ENCODE measurements at regions not wholly inside any gene's neighbourhood (a gene's known extent, or its start where the extent isn't known, plus 50 kb on each side); places are given as distances from the start of the nearest gene placed in this dataset.

DNA sequence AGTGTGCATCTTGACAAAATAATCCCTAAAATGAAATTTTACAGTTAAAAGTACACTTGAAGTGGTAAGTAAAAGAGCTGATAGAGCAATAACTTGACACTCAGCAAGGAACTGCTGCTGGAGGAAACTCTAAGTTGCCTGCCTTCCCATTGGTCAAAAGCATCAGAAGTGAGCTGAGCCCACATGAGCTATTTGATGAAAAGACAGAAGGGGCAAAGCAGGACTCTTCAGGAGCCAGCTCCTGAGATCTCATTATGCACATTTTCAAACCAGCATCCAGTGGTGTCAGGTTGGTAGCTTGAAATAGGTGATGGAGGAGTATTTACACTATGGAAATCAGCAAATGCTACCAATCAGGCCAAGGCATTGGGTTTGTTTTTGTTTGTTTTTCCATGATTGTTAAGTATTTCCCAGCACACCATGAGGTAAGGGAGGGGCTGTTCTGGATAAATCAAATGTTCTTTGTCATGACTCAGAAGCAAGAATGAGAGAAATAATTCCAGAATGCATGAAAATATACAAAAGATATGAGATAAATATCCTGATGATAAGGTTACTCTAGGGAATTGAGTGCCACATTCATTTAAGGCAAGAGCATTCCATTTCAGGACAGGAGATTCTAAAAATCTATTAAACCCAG is 316.6 kb downstream of the SNX13 start:
- TF ChIP-seq CTCF (IDR thresholded peaks at IDR 0.05) (no peak), POLR2A (IDR thresholded peaks at IDR 0.05) (no peak)
- Histone ChIP-seq H3K27me3 (no peaks in the 10 kb centered on the region), H3K27ac (no peak overlapping the region), H3K36me3 (replicated peaks in 1 of 2; ENCODE audit: insufficient read depth in 1 of 2, low read depth in 2 of 2) (no peaks in the 10 kb centered on the region), H3K4me1 (peaks cover 10% of the 10 kb centered on the region), H3K4me3 (no peak overlapping the region), H3K9me3 (no peaks in the 10 kb centered on the region)
- DNase-seq (no peak), ATAC-seq (no peak)
- intact Hi-C loops (cut with DNase I), result no loop called here

- Histone ChIP-seq H3K36me3 (replicated peaks in 1 of 2; ENCODE audit: insufficient read depth in 1 of 2, low read depth in 2 of 2) (no peaks in the 10 kb centered on the region), H3K27ac (no peak overlapping the region), H3K9me3 (no peaks in the 10 kb centered on the region), H3K4me3 (no peak overlapping the region), H3K27me3 (no peaks in the 10 kb centered on the region), H3K4me1 (peaks cover 2% of the 10 kb centered on the region)
- ATAC-seq (no peak), DNase-seq (no peak)
- TF ChIP-seq CTCF (IDR thresholded peaks at IDR 0.05) (no peak), POLR2A (IDR thresholded peaks at IDR 0.05) (no peak)
- intact Hi-C loops (cut with DNase I), result no loop called here
Observed at GRCh38 chr7:17624379-17624778, 315.9 kb downstream of the SNX13 start.

GRCh38 chr7:17625043-17625442 is 315.3 kb downstream of the SNX13 start:
- ATAC-seq, result no peak
- Histone ChIP-seq H3K27me3 (no peaks in the 10 kb centered on the region), H3K4me3 (no peak overlapping the region), H3K9me3 (no peaks in the 10 kb centered on the region), H3K27ac (no peak overlapping the region), H3K36me3 (replicated peaks in 1 of 2; ENCODE audit: insufficient read depth in 1 of 2, low read depth in 2 of 2) (no peaks in the 10 kb centered on the region), H3K4me1 (no peaks in the 10 kb centered on the region)
- TF ChIP-seq POLR2A (IDR thresholded peaks at IDR 0.05), result no peak
- TF ChIP-seq CTCF (IDR thresholded peaks at IDR 0.05), result no peak
- DNase-seq, result no peak
- 79 to 84% methylated on average over 3 of the region's 3 CpGs for WGBS, 2 donors
- intact Hi-C loops (cut with DNase I), result no loop called here

- TF ChIP-seq CTCF (IDR thresholded peaks at IDR 0.05) (no peak), POLR2A (IDR thresholded peaks at IDR 0.05) (no peak)
- Histone ChIP-seq H3K9me3 (no peaks in the 10 kb centered on the region), H3K27ac (no peak overlapping the region), H3K4me1 (no peaks in the 10 kb centered on the region), H3K27me3 (no peaks in the 10 kb centered on the region), H3K36me3 (replicated peaks in 1 of 2; ENCODE audit: insufficient read depth in 1 of 2, low read depth in 2 of 2) (no peaks in the 10 kb centered on the region), H3K4me3 (no peak overlapping the region)
- DNase-seq (no peak), ATAC-seq (no peak)
- intact Hi-C loops (cut with DNase I), result no loop called here
Observed at GRCh38 chr7:17626235-17626634, 314.1 kb downstream of the SNX13 start.

DNA sequence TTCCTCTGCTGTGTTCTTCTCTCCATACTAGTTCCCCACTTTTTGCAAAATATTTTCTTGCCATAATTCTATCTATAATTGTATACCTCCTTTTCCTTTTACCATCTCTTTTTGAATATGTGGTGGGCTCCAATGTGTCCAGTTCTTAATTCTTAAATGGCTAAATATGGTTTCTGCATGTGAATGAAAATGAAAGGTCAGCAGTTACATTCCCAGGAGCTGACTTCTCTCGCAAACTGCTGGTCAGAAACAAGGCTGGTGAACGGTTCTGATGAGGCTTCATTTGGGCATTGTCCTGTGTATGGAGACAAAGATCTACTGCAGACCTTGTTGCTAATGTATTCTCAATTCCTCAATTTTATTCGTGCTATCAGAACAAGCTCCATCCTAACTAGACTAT is 309.2 kb downstream of the SNX13 start:
- ATAC-seq, result no peak
- H3K27me3 ChIP-seq, result no peaks in the 10 kb centered on the region

More for the DNA sequence above, 309.2 kb downstream of the SNX13 start:
- DNase-seq, result no peak
- Histone ChIP-seq H3K4me1 (no peaks in the 10 kb centered on the region), H3K27ac (no peak overlapping the region), H3K4me3 (no peak overlapping the region), H3K9me3 (no peaks in the 10 kb centered on the region), H3K36me3 (replicated peaks in 1 of 2; ENCODE audit: insufficient read depth in 1 of 2, low read depth in 2 of 2) (no peaks in the 10 kb centered on the region)
- intact Hi-C loops (cut with DNase I), result no loop called here
- no peak for TF ChIP-seq POLR2A (IDR thresholded peaks at IDR 0.05)
- TF ChIP-seq CTCF (IDR thresholded peaks at IDR 0.05), result no peak
- 83 to 84% methylated on average over 3 of the region's 3 CpGs for WGBS, 2 donors
